GM12872 (cell line): ENCODE measurements at regions not wholly inside any gene's neighbourhood (a gene's known extent, or its start where the extent isn't known, plus 50 kb on each side); places are given as distances from the start of the nearest gene placed in this dataset.

Source experiments
- CTCF ChIP-seq: IDR thresholded peaks from 3 replicates; pipeline ENCODE4 v1.5.1; 2011; ENCODE audit warnings: low read depth, mild to moderate bottlenecking, low read length, moderate library complexity; ENCODE audit not compliant: insufficient read depth

- TF ChIP-seq CTCF: 0 out of 3 replicates have a peak, but pooled peaks have one; percentile 13
Observed at GRCh38 chr7:111644595-111644994, 82.3 kb upstream of the IMMP2L start.

- no peak for TF ChIP-seq CTCF
Observed at GRCh38 chr7:111642373-111642772, 80.1 kb upstream of the IMMP2L start.

- TF ChIP-seq CTCF: no peak
Observed at GRCh38 chr7:111640416-111640815, 78.1 kb upstream of the IMMP2L start.

- TF ChIP-seq CTCF: no peak
Observed at GRCh38 chr7:111639934-111640333, 77.6 kb upstream of the IMMP2L start.

GRCh38 chr7:111638078-111638477 lies 75.8 kb upstream of the IMMP2L start:
- TF ChIP-seq CTCF: no peak

- TF ChIP-seq CTCF: no peak
Observed at GRCh38 chr7:111633878-111634277, 71.6 kb upstream of the IMMP2L start.

- no peak for TF ChIP-seq CTCF
Observed at GRCh38 chr7:111630862-111631261, 68.6 kb upstream of the IMMP2L start.

- no peak for TF ChIP-seq CTCF
Observed at GRCh38 chr7:111622084-111622483, 59.8 kb upstream of the IMMP2L start.
